ENCODE measurements at regions not wholly inside any gene's neighbourhood (a gene's known extent, or its start where the extent isn't known, plus 50 kb on each side); places are given as distances from the start of the nearest gene placed in this dataset.

- Histone ChIP-seq H3K4me3 (ENCODE audit: low read length) (no peak overlapping the region), H4K20me1 (ENCODE audit: insufficient read depth, low read depth, low read length) (no peaks in the 10 kb centered on the region), H3K9ac (ENCODE audit: low read length) (no peak overlapping the region), H3K9me3 (ENCODE audit: low read length) (no peaks in the 10 kb centered on the region), H3K79me2 (ENCODE audit: low read length) (no peaks in the 10 kb centered on the region), H3K27me3 (ENCODE audit: low read length) (no peaks in the 10 kb centered on the region), H3K4me2 (ENCODE audit: low read depth, low read length, poor library complexity, severe bottlenecking) (no peak overlapping the region), H2AFZ (ENCODE audit: low read length) (no peak overlapping the region), H3K36me3 (ENCODE audit: insufficient read depth, low read length) (no peaks in the 10 kb centered on the region), H3K9me2 (replicated peaks; ENCODE audit: insufficient read depth, low read length) (no peaks in the 10 kb centered on the region), H3K27ac (ENCODE audit: low read length) (no peak overlapping the region), H3K4me1 (ENCODE audit: low read length) (no peaks in the 10 kb centered on the region)
- no peak for DNase-seq
Observed at GRCh38 chr11:95498722-95499425, 267.9 kb upstream of the SESN3 start.

GRCh38 chr11:95496901-95497300 lies 265.9 kb upstream of the SESN3 start:
- Histone ChIP-seq H3K9me2 (replicated peaks; ENCODE audit: insufficient read depth, low read length) (no peaks in the 10 kb centered on the region), H3K9me3 (ENCODE audit: low read length) (no peaks in the 10 kb centered on the region), H3K4me1 (ENCODE audit: low read length) (no peaks in the 10 kb centered on the region), H4K20me1 (ENCODE audit: insufficient read depth, low read depth, low read length) (no peaks in the 10 kb centered on the region), H3K36me3 (ENCODE audit: insufficient read depth, low read length) (no peaks in the 10 kb centered on the region), H2AFZ (ENCODE audit: low read length) (no peak overlapping the region), H3K79me2 (ENCODE audit: low read length) (no peaks in the 10 kb centered on the region), H3K4me2 (ENCODE audit: low read depth, low read length, poor library complexity, severe bottlenecking) (no peak overlapping the region), H3K9ac (ENCODE audit: low read length) (no peak overlapping the region), H3K4me3 (ENCODE audit: low read length) (no peak overlapping the region), H3K27me3 (ENCODE audit: low read length) (no peaks in the 10 kb centered on the region), H3K27ac (ENCODE audit: low read length) (no peak overlapping the region)
- no peak for DNase-seq

DNA sequence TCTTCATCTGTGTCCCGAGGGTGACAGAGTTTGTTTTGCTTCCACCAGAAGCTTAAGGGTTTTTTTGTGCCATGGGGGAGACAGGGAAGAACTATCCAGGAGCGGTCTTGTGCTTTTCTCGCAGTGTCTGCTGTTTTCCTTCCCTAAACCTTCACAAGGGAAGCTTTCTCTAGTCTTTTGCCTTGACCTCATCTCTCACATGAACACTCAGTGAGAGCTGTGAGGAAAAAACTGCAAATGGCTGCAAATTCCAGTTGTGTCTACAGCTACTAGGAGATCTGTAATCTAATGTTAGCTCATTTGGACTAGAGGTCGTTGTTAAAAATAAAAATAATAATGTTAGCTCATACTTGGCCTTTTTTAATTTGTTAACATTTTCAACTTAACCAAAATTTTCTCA lies 264.7 kb upstream of the SESN3 start:
- Histone ChIP-seq H3K9ac (ENCODE audit: low read length) (no peak overlapping the region), H3K4me3 (ENCODE audit: low read length) (no peak overlapping the region), H2AFZ (ENCODE audit: low read length) (no peak overlapping the region), H3K9me3 (ENCODE audit: low read length) (no peaks in the 10 kb centered on the region), H3K79me2 (ENCODE audit: low read length) (no peaks in the 10 kb centered on the region), H3K4me1 (ENCODE audit: low read length) (no peaks in the 10 kb centered on the region), H3K4me2 (ENCODE audit: low read depth, low read length, poor library complexity, severe bottlenecking) (no peak overlapping the region), H3K9me2 (replicated peaks; ENCODE audit: insufficient read depth, low read length) (no peaks in the 10 kb centered on the region), H4K20me1 (ENCODE audit: insufficient read depth, low read depth, low read length) (no peaks in the 10 kb centered on the region), H3K27me3 (ENCODE audit: low read length) (no peaks in the 10 kb centered on the region), H3K27ac (ENCODE audit: low read length) (no peak overlapping the region), H3K36me3 (ENCODE audit: insufficient read depth, low read length) (no peaks in the 10 kb centered on the region)
- DNase-seq: no peak

- Histone ChIP-seq H3K9me3 (ENCODE audit: low read length) (no peaks in the 10 kb centered on the region), H3K4me2 (ENCODE audit: low read depth, low read length, poor library complexity, severe bottlenecking) (no peak overlapping the region), H2AFZ (ENCODE audit: low read length) (no peak overlapping the region), H3K27me3 (ENCODE audit: low read length) (no peaks in the 10 kb centered on the region), H3K4me1 (ENCODE audit: low read length) (no peaks in the 10 kb centered on the region), H3K36me3 (ENCODE audit: insufficient read depth, low read length) (no peaks in the 10 kb centered on the region), H3K4me3 (ENCODE audit: low read length) (no peak overlapping the region), H3K79me2 (ENCODE audit: low read length) (no peaks in the 10 kb centered on the region), H4K20me1 (ENCODE audit: insufficient read depth, low read depth, low read length) (no peaks in the 10 kb centered on the region), H3K27ac (ENCODE audit: low read length) (no peak overlapping the region), H3K9ac (ENCODE audit: low read length) (no peak overlapping the region), H3K9me2 (replicated peaks; ENCODE audit: insufficient read depth, low read length) (no peaks in the 10 kb centered on the region)
- no peak for DNase-seq
Observed at GRCh38 chr11:95494856-95495255, 263.9 kb upstream of the SESN3 start.

DNA sequence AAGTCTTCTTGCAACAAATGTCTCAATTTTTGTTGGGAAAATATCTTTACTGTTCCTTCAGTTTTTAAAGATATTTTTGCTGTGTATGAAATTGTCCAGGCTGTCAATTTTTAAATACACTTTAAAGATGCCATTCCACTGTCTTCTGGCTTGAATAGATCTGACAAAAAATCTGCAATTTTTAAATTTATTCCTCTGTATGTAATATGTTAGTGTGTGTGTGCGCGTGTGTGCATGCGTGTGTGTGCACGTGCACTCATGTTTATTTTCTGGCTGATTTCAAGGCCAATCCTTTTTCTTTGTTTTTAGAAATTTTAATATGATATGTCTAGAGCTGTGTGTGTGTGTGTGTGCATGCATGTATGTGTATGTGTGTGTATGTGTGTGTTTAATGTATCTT lies 263.2 kb upstream of the SESN3 start:
- Histone ChIP-seq H3K9me3 (ENCODE audit: low read length) (no peaks in the 10 kb centered on the region), H3K4me3 (ENCODE audit: low read length) (no peak overlapping the region), H3K27ac (ENCODE audit: low read length) (no peak overlapping the region), H3K9me2 (replicated peaks; ENCODE audit: insufficient read depth, low read length) (no peaks in the 10 kb centered on the region), H3K4me2 (ENCODE audit: low read depth, low read length, poor library complexity, severe bottlenecking) (no peak overlapping the region), H2AFZ (ENCODE audit: low read length) (no peak overlapping the region), H3K79me2 (ENCODE audit: low read length) (no peaks in the 10 kb centered on the region), H3K4me1 (ENCODE audit: low read length) (no peaks in the 10 kb centered on the region), H4K20me1 (ENCODE audit: insufficient read depth, low read depth, low read length) (no peaks in the 10 kb centered on the region), H3K27me3 (ENCODE audit: low read length) (no peaks in the 10 kb centered on the region), H3K36me3 (ENCODE audit: insufficient read depth, low read length) (no peaks in the 10 kb centered on the region), H3K9ac (ENCODE audit: low read length) (no peak overlapping the region)
- DNase-seq: no peak

GRCh38 chr11:95490625-95491024 lies 259.6 kb upstream of the SESN3 start:
- no peak overlapping the region for H3K27ac ChIP-seq (ENCODE audit: low read length)
- no peak overlapping the region for H3K9ac ChIP-seq (ENCODE audit: low read length)
- no peak overlapping the region for H3K4me2 ChIP-seq (ENCODE audit: low read depth, low read length, poor library complexity, severe bottlenecking)
- H3K79me2 ChIP-seq (ENCODE audit: low read length): no peaks in the 10 kb centered on the region
- H3K27me3 ChIP-seq (ENCODE audit: low read length): no peaks in the 10 kb centered on the region
- no peaks in the 10 kb centered on the region for H3K4me1 ChIP-seq (ENCODE audit: low read length)
- no peak overlapping the region for H3K4me3 ChIP-seq (ENCODE audit: low read length)
- H3K36me3 ChIP-seq (ENCODE audit: insufficient read depth, low read length): no peaks in the 10 kb centered on the region
- H3K9me2 ChIP-seq (replicated peaks; ENCODE audit: insufficient read depth, low read length): no peaks in the 10 kb centered on the region
- no peak for DNase-seq
- no peak overlapping the region for H2AFZ ChIP-seq (ENCODE audit: low read length)
- H3K9me3 ChIP-seq (ENCODE audit: low read length): no peaks in the 10 kb centered on the region
- H4K20me1 ChIP-seq (ENCODE audit: insufficient read depth, low read depth, low read length): no peaks in the 10 kb centered on the region

DNA sequence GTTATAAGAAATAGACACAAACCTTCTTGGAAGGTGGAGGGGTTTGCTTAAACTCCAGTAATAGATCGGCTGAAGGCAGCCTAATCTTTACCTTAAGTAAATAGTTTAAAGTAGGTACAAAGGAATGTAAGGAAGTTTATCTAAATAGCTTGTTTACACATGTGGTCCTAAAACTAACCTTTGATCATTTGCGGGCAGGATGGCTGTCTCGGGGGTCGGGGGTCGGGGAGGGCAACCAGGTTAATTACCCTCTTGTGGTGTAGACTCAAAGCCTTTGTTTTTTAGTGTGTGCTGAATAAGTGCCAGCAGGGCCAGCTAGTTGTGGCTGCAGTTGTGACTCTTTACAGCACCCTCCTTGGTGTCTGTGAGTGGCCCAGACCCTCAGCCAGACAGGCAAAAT lies 256.9 kb upstream of the SESN3 start:
- H3K9ac ChIP-seq (ENCODE audit: low read length): no peak overlapping the region
- no peak overlapping the region for H2AFZ ChIP-seq (ENCODE audit: low read length)
- no peaks in the 10 kb centered on the region for H3K9me3 ChIP-seq (ENCODE audit: low read length)
- H3K36me3 ChIP-seq (ENCODE audit: insufficient read depth, low read length): no peaks in the 10 kb centered on the region
- H4K20me1 ChIP-seq (ENCODE audit: insufficient read depth, low read depth, low read length): no peaks in the 10 kb centered on the region
- H3K79me2 ChIP-seq (ENCODE audit: low read length): no peaks in the 10 kb centered on the region
- H3K9me2 ChIP-seq (replicated peaks; ENCODE audit: insufficient read depth, low read length): no peaks in the 10 kb centered on the region
- no peaks in the 10 kb centered on the region for H3K4me1 ChIP-seq (ENCODE audit: low read length)
- H3K27ac ChIP-seq (ENCODE audit: low read length): no peak overlapping the region
- H3K27me3 ChIP-seq (ENCODE audit: low read length): no peaks in the 10 kb centered on the region
- no peak overlapping the region for H3K4me3 ChIP-seq (ENCODE audit: low read length)
- no peak for DNase-seq
- H3K4me2 ChIP-seq (ENCODE audit: low read depth, low read length, poor library complexity, severe bottlenecking): no peak overlapping the region

DNA sequence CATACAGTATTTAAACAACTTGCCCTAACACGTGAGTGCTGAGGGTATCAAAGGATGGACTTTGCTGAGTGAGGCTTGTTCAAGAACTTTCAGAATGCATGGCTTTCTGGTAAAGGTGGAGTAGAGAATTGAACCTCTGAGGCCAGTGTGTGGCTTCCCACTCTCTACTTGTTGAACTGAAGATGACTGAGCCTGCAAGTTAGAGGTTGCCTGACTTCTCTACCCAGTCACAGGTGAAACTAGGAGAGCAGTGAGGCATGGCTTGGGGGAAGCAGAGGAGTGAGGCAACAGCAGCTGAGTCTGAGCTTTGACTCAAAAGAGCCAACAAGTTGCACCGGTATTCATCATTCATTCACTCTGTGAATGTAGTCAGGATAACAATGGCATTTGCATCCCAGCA lies 256.4 kb upstream of the SESN3 start:
- H2AFZ ChIP-seq (ENCODE audit: low read length): no peak overlapping the region
- no peaks in the 10 kb centered on the region for H3K27me3 ChIP-seq (ENCODE audit: low read length)

GRCh38 chr11:95486979-95487378 lies 256.0 kb upstream of the SESN3 start:
- no peak overlapping the region for H2AFZ ChIP-seq (ENCODE audit: low read length)

More for the DNA sequence above, 256.4 kb upstream of the SESN3 start:
- H3K9me3 ChIP-seq (ENCODE audit: low read length): no peaks in the 10 kb centered on the region
- no peak overlapping the region for H3K4me2 ChIP-seq (ENCODE audit: low read depth, low read length, poor library complexity, severe bottlenecking)
- no peaks in the 10 kb centered on the region for H4K20me1 ChIP-seq (ENCODE audit: insufficient read depth, low read depth, low read length)
- no peaks in the 10 kb centered on the region for H3K36me3 ChIP-seq (ENCODE audit: insufficient read depth, low read length)
- no peaks in the 10 kb centered on the region for H3K79me2 ChIP-seq (ENCODE audit: low read length)
- H3K4me1 ChIP-seq (ENCODE audit: low read length): no peaks in the 10 kb centered on the region
- DNase-seq: no peak
- no peak overlapping the region for H3K4me3 ChIP-seq (ENCODE audit: low read length)
- H3K27ac ChIP-seq (ENCODE audit: low read length): no peak overlapping the region
- no peak overlapping the region for H3K9ac ChIP-seq (ENCODE audit: low read length)
- H3K9me2 ChIP-seq (replicated peaks; ENCODE audit: insufficient read depth, low read length): no peaks in the 10 kb centered on the region

More at GRCh38 chr11:95486979-95487378, 256.0 kb upstream of the SESN3 start:
- DNase-seq: no peak
- no peaks in the 10 kb centered on the region for H3K27me3 ChIP-seq (ENCODE audit: low read length)
- H3K4me1 ChIP-seq (ENCODE audit: low read length): no peaks in the 10 kb centered on the region
- H3K27ac ChIP-seq (ENCODE audit: low read length): no peak overlapping the region
- no peaks in the 10 kb centered on the region for H3K36me3 ChIP-seq (ENCODE audit: insufficient read depth, low read length)
- no peak overlapping the region for H3K4me2 ChIP-seq (ENCODE audit: low read depth, low read length, poor library complexity, severe bottlenecking)
- no peak overlapping the region for H3K9ac ChIP-seq (ENCODE audit: low read length)
- no peaks in the 10 kb centered on the region for H4K20me1 ChIP-seq (ENCODE audit: insufficient read depth, low read depth, low read length)
- no peaks in the 10 kb centered on the region for H3K9me2 ChIP-seq (replicated peaks; ENCODE audit: insufficient read depth, low read length)
- H3K79me2 ChIP-seq (ENCODE audit: low read length): no peaks in the 10 kb centered on the region
- H3K4me3 ChIP-seq (ENCODE audit: low read length): no peak overlapping the region
- H3K9me3 ChIP-seq (ENCODE audit: low read length): no peaks in the 10 kb centered on the region
